ENCODE measurements at regions not wholly inside any gene's neighbourhood (a gene's known extent, or its start where the extent isn't known, plus 50 kb on each side); places are given as distances from the start of the nearest gene placed in this dataset.

- H3K27me3 ChIP-seq: no peaks in the 10 kb centered on the region
- TF ChIP-seq POLR2A (IDR thresholded peaks at IDR 0.05) (no peak), CTCF (IDR thresholded peaks at IDR 0.05) (no peak), POLR2AphosphoS5 (IDR thresholded peaks at IDR 0.05) (no peak)
- no peaks in the 10 kb centered on the region for H3K36me3 ChIP-seq
- DNase-seq (ENCODE audit: low spot score in 2 of 2): no peak
- intact Hi-C loops (cut with DNase I; ENCODE audit: low total_unique reads): no loop called here
- H3K4me3 ChIP-seq: no peak overlapping the region
- no peak overlapping the region for H3K27ac ChIP-seq
- no peaks in the 10 kb centered on the region for H3K4me1 ChIP-seq
- no peaks in the 10 kb centered on the region for H3K9me3 ChIP-seq
Measured at GRCh38 chr12:22982635-22983034, 357.7 kb downstream of the ETNK1 start.

- Histone ChIP-seq H3K27me3 (no peaks in the 10 kb centered on the region), H3K27ac (no peak overlapping the region), H3K4me3 (no peak overlapping the region), H3K9me3 (no peaks in the 10 kb centered on the region), H3K36me3 (no peaks in the 10 kb centered on the region), H3K4me1 (no peaks in the 10 kb centered on the region)
- intact Hi-C loops (cut with DNase I; ENCODE audit: low total_unique reads): no loop called here
- TF ChIP-seq POLR2AphosphoS5 (IDR thresholded peaks at IDR 0.05) (no peak), CTCF (IDR thresholded peaks at IDR 0.05) (no peak), POLR2A (IDR thresholded peaks at IDR 0.05) (no peak)
- no peak for DNase-seq (ENCODE audit: low spot score in 2 of 2)
Measured at GRCh38 chr12:22986997-22987396, 362.0 kb downstream of the ETNK1 start.

- no peak for TF ChIP-seq POLR2A (IDR thresholded peaks at IDR 0.05)
- TF ChIP-seq CTCF (IDR thresholded peaks at IDR 0.05): no peak
- no peak for TF ChIP-seq POLR2AphosphoS5 (IDR thresholded peaks at IDR 0.05)
Measured at GRCh38 chr12:22990501-22990900, 365.5 kb downstream of the ETNK1 start.

GRCh38 chr12:22991250-22991844, 366.4 kb downstream of the ETNK1 start:
- Histone ChIP-seq H3K27ac (no peak overlapping the region), H3K36me3 (no peaks in the 10 kb centered on the region), H3K27me3 (no peaks in the 10 kb centered on the region), H3K9me3 (no peaks in the 10 kb centered on the region), H3K4me1 (no peaks in the 10 kb centered on the region), H3K4me3 (no peak overlapping the region)
- TF ChIP-seq CTCF (IDR thresholded peaks at IDR 0.05) (no peak), POLR2A (IDR thresholded peaks at IDR 0.05) (no peak), POLR2AphosphoS5 (IDR thresholded peaks at IDR 0.05) (no peak)
- intact Hi-C loops (cut with DNase I; ENCODE audit: low total_unique reads): no loop called here
- DNase-seq (ENCODE audit: low spot score in 2 of 2): no peak

More at GRCh38 chr12:22990501-22990900, 365.5 kb downstream of the ETNK1 start:
- no peak overlapping the region for H3K27ac ChIP-seq
- intact Hi-C loops (cut with DNase I; ENCODE audit: low total_unique reads): no loop called here
- H3K4me3 ChIP-seq: no peak overlapping the region
- DNase-seq (ENCODE audit: low spot score in 2 of 2): no peak
- no peaks in the 10 kb centered on the region for H3K4me1 ChIP-seq
- no peaks in the 10 kb centered on the region for H3K9me3 ChIP-seq
- no peaks in the 10 kb centered on the region for H3K27me3 ChIP-seq
- no peaks in the 10 kb centered on the region for H3K36me3 ChIP-seq

- DNase-seq (ENCODE audit: low spot score in 2 of 2): no peak
- Histone ChIP-seq H3K9me3 (peaks cover 4 to 7% of the 10 kb centered on the region in 2 donors), H3K4me1 (no peaks in the 10 kb centered on the region), H3K27ac (no peak overlapping the region), H3K4me3 (no peak overlapping the region), H3K27me3 (no peaks in the 10 kb centered on the region), H3K36me3 (no peaks in the 10 kb centered on the region)
- no peak for TF ChIP-seq POLR2A (IDR thresholded peaks at IDR 0.05)
- TF ChIP-seq CTCF (IDR thresholded peaks at IDR 0.05): no peak
- TF ChIP-seq POLR2AphosphoS5 (IDR thresholded peaks at IDR 0.05): no peak
- intact Hi-C loops (cut with DNase I; ENCODE audit: low total_unique reads): no loop called here
Measured at GRCh38 chr12:22993609-22994315, 368.8 kb downstream of the ETNK1 start.

Data from breast epithelium (tissue), 4 donors.